ENCODE measurements at regions not wholly inside any gene's neighbourhood (a gene's known extent, or its start where the extent isn't known, plus 50 kb on each side); places are given as distances from the start of the nearest gene placed in this dataset.

DNA sequence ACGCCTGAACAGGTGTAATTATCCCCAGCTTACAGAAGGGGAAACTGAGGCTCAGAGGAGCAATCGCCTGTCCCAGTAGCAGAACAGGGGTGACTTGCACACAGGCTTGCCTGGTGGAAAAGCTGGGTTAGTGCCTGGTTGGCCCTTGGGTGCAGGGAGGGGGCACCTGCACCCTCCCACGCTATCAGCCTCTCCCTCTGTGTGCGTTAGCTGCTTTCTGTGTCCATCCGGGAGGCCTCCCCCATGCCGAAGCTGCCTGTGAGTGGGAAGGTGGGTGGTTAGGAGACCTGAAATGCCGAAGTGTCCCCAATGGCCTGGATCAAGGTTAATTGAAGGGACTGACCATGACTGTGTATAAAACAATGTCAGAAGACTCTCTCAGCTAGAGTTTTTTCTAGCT, 295.0 kb downstream of the ZNF536 start:
- DNase-seq (ENCODE audit: low read depth in 2 of 2): no peak

DNA sequence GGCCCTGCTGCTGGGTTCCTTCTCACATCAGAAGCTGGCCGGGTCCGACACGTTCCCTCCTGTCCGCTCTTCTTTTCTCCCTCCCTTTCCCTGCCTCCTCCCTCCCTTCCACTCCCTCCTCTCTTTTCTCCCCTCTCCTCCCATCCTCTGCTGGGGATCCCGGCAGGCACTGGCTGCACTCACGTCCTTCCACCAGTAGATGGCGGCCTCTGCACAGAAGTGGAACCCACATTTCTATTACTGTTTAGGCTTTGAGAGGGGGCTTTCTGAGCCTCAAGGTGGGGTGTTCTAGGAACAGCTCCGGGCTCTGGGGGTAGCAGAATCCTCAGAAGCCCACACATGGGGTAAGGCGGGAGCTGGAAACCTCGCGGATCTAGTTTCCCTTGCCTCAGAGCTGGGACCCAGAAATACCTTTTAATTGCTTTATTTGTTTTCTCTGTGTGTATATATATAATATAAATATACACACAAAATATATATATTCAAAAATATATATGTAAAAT, 294.2 kb downstream of the ZNF536 start:
- DNase-seq (ENCODE audit: low read depth in 2 of 2): peak in 1 of 2 donors; percentile 5

DNA sequence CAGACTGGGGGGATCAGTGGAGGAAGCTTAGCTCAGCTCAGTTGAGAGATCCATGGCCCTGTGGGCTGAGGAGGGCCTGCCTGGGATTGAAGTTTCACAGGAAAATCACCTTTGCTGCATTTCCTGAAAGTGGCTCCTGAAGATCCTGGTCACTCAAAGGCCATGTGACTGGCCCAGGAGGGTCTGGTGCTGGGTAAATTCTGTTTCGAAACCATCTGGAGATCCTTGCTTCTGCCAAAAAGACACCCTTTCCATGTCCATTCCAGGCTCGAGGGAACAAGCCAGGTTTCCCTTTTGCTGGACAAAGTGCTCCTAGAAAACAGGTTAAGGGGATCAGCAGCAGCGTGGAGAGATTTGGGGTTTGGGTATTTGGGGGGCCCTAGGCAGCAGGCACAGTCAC, 293.3 kb downstream of the ZNF536 start:
- DNase-seq (ENCODE audit: low read depth in 2 of 2): no peak

DNA sequence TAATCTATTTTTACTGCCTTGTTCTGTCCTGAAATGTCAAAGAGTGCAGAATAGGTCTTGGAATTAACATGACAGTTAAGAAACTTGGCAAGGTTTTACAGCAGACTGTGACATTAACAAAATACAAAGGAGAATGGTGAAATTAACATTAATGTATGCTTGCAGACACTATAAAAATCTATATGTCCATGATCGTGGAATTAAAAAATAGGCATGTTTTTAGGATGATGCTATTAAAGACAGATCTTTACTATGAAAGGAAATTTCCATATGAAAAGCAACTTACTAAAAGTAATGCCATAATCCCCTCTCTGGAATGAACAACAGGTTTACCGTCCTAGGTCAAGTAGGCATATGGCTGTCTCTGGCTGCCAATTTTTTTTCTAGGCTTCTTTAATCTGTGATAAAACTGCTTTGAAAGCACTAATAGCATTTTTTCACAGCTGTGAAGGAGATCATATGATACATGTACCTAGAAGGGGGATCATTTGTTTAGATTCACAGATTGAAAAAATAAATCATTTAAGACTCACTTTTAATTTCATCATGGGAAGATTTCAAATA, 291.5 kb downstream of the ZNF536 start:
- DNase-seq (ENCODE audit: low read depth in 2 of 2): no peak

DNA sequence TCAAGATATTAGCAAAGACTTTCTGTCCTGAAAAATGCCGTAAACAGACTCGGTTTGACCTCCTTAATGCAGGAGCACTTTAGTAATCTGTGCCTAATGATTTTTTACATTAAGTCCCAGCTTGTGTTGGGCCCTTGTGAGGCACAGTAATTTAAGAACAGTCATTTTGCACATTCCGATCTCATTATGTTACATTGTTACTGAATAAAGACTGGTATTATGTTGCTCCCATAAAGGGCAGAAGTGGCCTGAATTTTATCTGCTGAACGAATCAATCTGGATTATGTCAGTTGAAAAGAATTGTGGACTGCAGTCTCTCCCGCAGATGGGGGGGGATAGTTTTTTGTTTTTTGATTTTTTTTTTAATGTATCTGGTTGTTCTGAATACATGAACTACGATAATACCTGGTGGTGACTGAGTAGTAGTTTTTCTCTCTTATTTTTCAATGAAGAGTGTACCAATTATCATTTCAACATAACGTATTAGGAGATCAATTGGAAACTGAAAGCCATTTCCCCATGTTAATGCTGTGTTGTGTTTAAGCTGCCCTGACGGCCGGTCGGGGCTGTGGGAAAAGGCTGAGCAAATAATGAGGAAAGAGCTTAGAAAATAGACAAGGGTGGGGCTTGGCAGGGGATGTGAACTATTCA, 290.2 kb downstream of the ZNF536 start:
- DNase-seq (ENCODE audit: low read depth in 2 of 2): no peak

DNA sequence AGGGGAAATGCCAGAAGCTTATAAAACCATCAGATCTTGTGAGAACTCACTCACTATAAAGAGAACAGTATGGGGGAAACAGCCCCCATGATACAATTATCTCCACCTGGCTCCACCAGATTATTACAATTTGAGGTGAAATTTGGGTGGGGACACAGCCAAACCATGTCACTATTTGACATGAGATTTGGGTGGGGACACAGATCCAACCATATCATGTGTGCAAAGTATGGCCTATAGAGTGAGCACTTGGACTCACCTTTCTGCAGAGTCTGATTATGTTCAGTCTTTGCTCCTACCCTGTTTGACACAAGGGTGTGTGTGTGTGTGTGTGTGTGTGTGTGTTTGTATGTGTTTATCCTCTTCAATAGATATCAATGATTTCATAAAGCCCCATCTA, 287.5 kb downstream of the ZNF536 start:
- DNase-seq (ENCODE audit: low read depth in 2 of 2): no peak

DNA sequence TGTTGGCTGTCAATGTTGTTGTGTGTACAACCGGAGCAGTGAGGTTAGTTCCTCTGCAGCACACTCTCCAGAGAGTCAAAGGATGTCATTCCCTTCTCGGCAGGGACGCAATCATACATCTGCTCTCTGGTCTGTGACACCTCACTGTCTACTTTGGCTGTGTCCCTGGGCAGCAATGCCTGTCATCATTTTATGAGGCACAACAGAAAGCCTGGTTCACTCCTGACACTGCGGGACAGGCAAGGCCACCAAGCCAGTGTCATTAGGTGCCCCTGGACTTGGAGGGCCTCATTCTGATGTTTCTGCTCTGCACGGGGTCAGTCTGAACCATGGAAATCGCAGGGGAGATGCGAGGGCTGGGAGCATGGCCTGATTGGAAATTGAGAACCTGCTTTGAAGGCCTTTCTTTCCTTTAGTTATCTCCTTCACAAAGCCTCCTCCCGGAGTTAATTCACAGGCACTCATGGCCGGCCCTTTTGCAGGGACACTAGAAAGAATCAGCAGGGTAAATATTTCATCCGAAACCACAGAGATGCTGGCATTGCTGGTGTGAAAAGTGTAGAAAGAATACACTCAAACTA, 284.4 kb downstream of the ZNF536 start:
- DNase-seq (ENCODE audit: low read depth in 2 of 2): no peak

DNA sequence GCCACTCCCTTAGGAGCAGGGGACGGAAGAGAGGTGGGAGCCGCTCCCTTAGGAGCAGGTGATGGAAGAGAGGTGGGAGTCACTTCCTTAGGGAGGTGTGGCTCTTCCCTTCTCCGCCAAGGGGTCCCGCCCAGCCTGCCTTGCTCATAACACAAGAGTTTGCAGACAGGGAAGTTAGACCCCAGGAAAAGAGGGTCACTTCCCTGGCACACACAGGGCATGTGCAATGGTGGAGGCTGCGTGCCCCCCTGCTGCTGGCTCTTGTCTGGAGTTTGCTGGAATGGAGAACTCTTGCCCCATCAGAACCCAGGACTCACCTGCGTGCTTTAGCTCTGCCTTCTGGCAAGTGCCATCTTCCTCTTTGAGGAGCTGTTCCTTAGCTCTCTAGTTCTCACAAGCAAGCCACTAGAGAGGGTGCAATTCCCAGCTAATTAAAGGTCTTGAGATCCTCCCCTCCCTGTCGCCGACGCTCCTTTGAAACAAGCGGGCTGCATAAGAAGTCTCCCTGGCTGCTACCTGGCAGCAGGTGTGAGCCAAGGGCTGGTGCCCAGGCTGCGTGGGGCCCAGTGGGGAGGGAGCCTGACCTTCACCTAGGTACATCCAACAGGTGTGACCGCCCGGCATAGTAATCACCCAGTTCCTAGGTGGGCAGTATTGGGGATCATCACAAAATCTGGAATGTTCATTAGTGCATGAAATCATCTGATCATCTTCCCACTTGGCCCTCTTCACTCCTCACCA, 281.6 kb downstream of the ZNF536 start:
- DNase-seq (ENCODE audit: low read depth in 2 of 2): no peak

DNA sequence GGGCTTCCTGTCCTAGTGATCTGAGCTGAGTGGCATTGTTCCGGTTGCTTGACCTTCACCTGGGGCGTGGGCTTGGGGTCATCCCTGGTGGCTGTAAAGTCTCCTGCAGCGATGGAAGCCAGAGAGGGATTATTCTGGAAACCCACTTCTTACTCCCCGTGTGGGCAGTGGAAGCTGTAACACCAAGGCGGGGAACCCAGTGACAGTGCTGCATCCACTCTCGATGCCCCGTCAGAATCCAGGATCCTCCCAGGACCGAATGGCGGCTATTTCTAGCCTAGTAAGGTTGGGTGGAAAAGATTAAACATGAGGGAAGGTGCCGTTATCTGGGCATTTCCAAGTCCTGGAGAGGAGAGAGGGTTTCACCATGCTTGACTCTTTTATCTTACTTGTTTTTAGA, 280.6 kb downstream of the ZNF536 start:
- DNase-seq (ENCODE audit: low read depth in 2 of 2): no peak

DNA sequence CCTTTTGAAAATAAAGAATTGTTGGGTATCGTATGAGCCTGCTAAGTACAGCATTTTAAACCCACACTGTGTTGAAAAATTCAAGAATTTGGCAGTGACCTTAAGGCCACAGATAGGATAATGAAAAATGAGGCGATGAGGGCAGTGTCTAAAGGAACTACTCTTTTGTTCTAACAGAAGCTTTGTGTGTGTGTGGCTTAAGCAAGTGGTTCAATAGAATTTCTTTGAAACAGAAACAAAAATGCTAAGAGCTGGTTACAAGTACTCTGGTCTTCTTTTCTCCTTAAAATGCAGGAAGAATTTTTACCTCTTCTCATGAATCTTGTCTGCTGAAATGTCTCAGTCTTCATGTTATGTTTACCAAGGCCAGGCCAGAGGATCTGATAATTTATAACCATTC, 279.5 kb downstream of the ZNF536 start:
- no peak for DNase-seq (ENCODE audit: low read depth in 2 of 2)

DNA sequence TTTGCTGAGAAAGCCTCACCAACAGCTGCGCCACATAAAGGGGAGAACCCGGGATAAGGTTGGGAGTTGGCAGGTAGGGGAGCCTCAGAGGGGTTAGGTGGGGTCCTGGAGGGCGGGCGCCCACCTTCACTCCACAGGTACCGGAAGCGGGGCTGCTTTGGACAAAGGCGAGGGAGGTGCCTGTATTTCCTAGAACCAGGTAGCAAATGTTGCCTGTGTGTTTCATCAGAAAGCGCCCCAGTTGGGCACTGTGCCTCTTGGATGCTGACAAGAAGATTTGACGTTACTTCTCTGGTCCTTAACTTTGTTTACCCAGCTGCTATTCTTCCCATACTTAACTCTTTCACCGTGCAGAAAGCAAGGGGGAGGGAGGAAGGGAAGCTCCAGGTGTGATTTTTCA, 278.9 kb downstream of the ZNF536 start:
- no peak for DNase-seq (ENCODE audit: low read depth in 2 of 2)

DNA sequence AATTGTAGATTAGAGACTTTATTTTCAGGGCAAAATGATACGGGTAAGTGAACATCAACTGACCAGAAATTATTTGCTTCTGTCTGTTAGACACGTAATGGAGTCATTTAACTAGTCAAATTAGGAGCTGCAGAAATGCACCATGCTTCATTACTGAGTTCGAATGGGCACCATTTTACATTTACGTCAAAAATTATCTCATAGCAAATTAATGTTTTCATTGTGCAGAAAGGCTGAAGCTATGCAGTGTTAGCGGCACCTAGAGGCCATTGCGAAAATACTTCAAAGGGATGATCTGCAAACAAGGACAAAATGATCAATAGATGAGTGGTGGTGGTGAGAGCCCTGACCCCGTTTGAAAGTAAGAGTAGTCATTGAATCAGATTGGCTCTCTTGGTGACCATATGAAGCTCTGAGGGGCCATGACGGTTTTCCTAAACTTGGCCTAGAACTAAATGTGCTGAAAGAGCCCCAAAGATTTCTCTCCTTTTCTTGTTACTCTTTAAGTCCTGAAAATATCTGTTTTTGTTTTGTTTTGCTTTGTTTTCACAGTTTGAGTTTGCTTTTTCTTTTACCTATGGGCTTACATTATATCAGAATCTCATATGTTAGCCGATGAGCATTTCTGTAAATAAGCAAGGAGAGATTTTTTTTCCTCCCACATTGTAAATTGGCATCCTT, 277.9 kb downstream of the ZNF536 start:
- no peak for DNase-seq (ENCODE audit: low read depth in 2 of 2)

DNA sequence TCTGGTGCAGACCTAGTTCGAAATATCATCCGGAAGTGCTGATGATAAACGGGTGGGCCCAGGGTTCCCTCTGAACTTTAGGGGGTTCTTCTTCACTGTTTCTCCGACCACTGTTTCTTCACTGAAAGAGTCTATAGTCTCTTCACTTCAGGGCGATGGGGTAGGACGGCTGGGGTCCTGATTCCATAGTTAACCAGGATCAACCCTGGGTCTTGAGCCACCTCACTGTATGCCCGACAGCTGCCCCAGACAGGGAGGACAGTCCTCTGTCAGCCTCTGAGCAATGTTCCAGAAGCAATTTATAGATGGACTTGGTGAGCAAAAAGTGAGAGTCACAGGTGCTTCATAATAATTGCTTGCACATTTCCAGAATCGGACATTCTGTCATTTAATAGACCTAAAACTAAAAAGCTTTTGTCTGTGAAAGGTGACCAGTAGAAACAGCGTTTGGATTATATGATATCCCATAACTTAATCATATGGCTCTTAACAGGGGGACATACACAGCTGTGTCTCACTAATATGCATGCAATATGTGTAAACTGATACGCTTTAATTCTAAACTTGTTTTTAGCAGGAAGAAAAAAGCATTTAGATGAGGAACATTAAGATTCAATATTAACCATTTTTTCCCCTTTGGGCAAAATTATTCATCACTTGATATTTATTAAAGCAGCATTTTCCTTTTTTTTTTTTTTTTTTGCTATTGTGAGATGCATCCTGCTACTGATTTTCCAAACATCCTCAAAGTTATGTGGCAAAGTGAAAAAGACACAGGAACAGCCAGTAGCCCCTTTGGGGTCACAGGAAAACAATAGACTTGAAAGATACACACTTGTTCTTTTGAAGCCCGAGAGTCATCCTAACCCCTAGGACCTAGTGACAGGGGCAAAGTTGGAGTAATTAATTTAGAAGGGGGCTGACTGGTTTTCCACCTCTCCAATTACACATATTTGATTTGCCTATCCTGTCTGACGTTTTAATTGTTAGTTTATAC, 277.0 kb downstream of the ZNF536 start:
- DNase-seq (ENCODE audit: low read depth in 2 of 2): no peak

DNA sequence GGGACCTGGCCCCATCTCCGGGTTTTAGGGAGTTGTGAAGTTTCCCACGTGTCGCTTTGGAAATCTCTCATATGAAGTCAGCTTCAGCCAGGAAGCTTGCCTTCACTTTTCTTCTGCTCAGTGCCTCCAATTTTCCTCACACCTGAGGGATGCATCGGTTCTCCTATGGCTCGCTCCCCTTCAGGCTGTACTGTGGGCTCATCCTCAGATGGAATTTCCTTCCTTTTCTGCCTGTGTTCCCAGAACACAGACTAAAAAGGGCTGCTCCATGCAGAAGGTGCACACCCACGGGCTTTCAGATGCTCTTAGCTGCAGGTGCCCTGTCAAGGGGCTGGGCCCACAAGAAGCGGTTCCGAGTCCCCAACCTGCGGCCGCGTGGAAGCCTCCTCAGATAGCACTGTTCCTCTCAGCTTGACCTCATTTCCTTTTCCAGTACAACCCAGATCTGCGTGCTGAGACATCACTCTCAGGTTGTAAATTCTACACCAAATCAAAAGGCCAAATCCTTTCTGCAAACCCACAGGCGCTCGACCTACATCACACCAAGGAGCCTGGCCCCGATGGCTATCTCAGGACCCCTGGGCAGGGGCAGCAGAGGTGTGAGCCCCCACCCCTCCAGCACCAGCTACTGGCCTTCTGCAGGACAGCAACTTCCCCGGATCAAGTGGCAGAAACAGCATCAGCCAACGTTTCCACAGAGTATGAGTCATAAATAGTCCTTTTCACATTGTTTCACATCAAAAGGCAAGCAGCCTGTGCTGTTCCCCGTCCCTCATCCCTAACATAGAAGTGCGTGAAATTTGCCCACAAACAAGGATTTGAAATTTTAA, 275.9 kb downstream of the ZNF536 start:
- no peak for DNase-seq (ENCODE audit: low read depth in 2 of 2)

DNA sequence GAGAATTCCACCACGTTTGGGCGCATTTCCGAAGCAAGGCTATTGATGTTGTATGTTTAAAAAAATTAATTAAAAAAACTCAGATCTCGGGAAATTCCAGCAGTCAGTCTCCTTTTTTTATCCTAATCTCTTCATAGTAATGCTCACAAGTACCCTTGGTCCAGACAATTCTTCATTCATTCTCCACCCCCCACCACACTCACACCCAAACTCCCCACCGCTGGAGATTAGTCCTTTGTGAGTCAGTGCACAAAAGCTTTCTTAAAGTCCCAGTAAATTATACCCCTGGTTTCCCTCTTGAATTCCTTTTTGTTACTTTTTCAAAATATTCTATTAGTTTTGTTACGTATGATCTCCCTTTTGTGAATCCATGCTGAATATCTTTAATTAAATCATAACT, 274.6 kb downstream of the ZNF536 start:
- DNase-seq (ENCODE audit: low read depth in 2 of 2): no peak

DNA sequence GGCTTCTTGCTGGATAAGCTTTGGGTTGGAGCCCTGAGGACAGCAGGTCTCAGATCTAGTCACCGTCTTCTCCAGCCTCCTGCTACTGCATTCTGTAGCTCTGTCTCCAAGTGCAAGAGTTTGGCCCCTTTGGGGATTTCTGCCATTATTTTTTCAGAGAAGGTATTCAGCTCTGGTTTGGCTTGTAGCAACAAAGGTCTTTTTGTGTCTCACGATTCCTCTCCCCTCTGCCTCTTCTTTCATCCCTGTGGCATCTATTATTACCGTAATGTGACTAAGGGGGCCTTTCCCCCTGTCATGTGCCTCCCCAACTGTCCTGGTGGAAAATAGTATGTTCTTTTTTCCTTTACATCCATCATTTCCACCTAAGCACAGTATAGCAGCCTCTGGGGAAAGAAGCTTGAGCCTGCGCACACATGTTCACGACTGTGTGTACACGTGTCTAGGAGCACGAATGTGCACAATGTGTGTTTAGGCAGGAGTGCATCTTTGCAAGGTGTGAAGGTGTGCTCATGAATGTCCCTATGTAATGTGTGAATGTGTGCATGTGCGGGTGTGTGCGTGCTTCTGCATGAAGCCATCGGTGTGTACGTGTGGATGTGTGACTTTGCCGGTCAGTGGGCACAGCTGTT, 273.9 kb downstream of the ZNF536 start:
- no peak for DNase-seq (ENCODE audit: low read depth in 2 of 2)

DNA sequence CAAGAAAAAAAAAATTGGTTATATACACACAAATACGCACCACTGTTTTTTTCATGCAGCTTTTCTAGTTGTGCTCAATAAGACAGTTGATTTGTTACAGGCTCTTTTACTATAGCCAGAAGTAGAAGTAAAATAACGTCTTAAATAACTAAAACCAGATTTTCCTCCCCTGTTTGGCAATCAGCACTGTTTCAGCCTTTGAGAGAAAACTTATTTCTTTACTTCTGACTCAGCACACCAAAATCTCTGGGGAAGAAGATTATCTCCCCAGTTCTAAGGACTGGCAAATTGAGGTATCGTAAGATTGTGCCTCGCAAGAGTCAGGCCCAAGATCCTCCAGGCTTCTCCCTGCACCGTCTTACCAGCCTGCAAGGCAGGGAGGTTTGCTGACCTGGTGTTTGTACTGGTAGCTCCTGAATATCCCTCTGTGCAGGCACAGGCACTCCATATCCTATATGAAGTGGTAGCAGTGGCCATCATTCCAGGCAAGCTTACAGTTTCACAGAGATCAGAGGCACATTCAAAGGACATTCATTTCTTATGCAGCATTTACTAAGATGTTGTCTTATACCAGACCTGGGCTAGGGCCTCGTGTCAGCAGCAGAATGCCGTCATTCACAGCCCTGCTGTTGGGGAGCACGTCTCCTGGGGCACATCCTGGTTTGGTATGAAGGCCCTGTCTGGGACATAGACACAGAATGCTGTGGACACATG, 268.2 kb downstream of the ZNF536 start:
- DNase-seq (ENCODE audit: low read depth in 2 of 2): no peak

DNA sequence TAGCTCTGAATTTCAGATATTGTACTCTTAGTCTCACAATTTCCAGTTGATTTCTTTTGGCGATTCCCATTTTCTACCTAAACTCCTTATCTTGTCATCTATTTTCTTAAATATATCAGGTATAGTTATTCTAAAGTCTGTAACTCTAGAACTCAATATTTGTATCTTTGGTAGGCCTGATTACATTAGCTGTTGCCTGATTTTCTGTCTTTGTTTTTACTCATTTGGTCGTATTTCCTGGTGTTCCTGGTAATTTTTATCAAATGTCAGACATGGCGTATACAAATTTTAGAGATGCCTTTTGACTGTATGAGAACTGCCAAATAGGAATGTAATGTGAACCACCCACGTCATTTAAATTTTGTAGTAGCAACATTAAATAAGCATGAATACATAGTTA, 266.7 kb downstream of the ZNF536 start:
- no peak for DNase-seq (ENCODE audit: low read depth in 2 of 2)

DNA sequence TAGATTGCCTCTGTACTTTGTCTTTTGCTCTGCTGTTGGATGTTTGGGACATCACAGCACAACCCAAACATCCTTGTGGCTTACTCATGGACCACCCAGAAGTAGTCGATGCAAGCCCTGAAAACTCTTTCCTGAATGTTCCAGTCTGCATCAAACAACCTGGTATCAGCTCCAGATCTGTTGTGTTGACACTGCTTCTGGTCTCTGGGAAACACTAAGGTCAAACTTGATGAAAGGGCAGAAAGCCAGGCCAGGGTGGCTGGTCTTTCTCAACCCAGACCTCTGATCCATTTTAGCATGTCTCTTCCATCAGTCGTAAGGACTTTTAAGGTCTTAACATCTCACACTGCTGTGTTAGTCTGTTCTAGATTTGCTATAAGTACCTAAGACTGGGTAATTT, 265.7 kb downstream of the ZNF536 start:
- no peak for DNase-seq (ENCODE audit: low read depth in 2 of 2)

Measured in stimulated activated CD8-positive, alpha-beta memory T cell treated with anti-CD3 and anti-CD28 coated beads, Interleukin-15, amount 100 ng/mL, for 48 hours (primary cell).